A204.1 (cell line): ENCODE measurements at regions not wholly inside any gene's neighbourhood (a gene's known extent, or its start where the extent isn't known, plus 50 kb on each side); places are given as distances from the start of the nearest gene placed in this dataset.

Experiments
- FAIRE-seq: peaks from 2 replicates; lab custom pipeline; 2012; peaks lifted over from hg19 to GRCh38; lab: Jason Lieb, UNC

- no peak for FAIRE-seq
Measured at GRCh38 chr2:7943446-7943845, 738.4 kb upstream of the ID2 start.

GRCh38 chr2:7945026-7945425 is 736.8 kb upstream of the ID2 start:
- no peak for FAIRE-seq

- FAIRE-seq, result no peak
Measured at GRCh38 chr2:7950035-7950612, 731.7 kb upstream of the ID2 start.

GRCh38 chr2:7951001-7951400 is 730.9 kb upstream of the ID2 start:
- no peak for FAIRE-seq

- FAIRE-seq, result no peak
Measured at GRCh38 chr2:7951490-7951889, 730.4 kb upstream of the ID2 start.

- no peak for FAIRE-seq
Measured at GRCh38 chr2:7952046-7952745, 729.7 kb upstream of the ID2 start.

- no peak for FAIRE-seq
Measured at GRCh38 chr2:7953195-7953594, 728.7 kb upstream of the ID2 start.

- no peak for FAIRE-seq
Measured at GRCh38 chr2:7954234-7954633, 727.6 kb upstream of the ID2 start.

- no peak for FAIRE-seq
Measured at GRCh38 chr2:7956126-7956689, 725.6 kb upstream of the ID2 start.

GRCh38 chr2:7961550-7961949 is 720.3 kb upstream of the ID2 start:
- FAIRE-seq, result no peak

- no peak for FAIRE-seq
Measured at GRCh38 chr2:7962161-7962560, 719.7 kb upstream of the ID2 start.

GRCh38 chr2:7963787-7964186 is 718.1 kb upstream of the ID2 start:
- FAIRE-seq, result no peak

- FAIRE-seq, result no peak
Measured at GRCh38 chr2:7966032-7966431, 715.8 kb upstream of the ID2 start.

GRCh38 chr2:7967707-7968405 is 714.0 kb upstream of the ID2 start:
- no peak for FAIRE-seq

GRCh38 chr2:7969756-7970515 is 711.9 kb upstream of the ID2 start:
- FAIRE-seq, result no peak

GRCh38 chr2:7971248-7971647 is 710.6 kb upstream of the ID2 start:
- no peak for FAIRE-seq

GRCh38 chr2:7971841-7972240 is 710.0 kb upstream of the ID2 start:
- no peak for FAIRE-seq

- no peak for FAIRE-seq
Measured at GRCh38 chr2:7972670-7973069, 709.2 kb upstream of the ID2 start.

GRCh38 chr2:7973801-7974480 is 707.9 kb upstream of the ID2 start:
- FAIRE-seq, result no peak

GRCh38 chr2:7974936-7975335 is 706.9 kb upstream of the ID2 start:
- no peak for FAIRE-seq

GRCh38 chr2:7976206-7976605 is 705.6 kb upstream of the ID2 start:
- no peak for FAIRE-seq

- no peak for FAIRE-seq
Measured at GRCh38 chr2:7977981-7978380, 703.9 kb upstream of the ID2 start.
